HG02884 (cell line): ENCODE measurements at regions not wholly inside any gene's neighbourhood (a gene's known extent, or its start where the extent isn't known, plus 50 kb on each side); places are given as distances from the start of the nearest gene placed in this dataset.

Experiments
- ATAC-seq: cut with Tn5 transposase; IDR thresholded peaks from one replicate; pipeline ENCODE4 v1.9.1; 2021; ENCODE audit warnings: mild to moderate bottlenecking, moderate library complexity; ENCODE audit not compliant: unreplicated experiment

- ATAC-seq, result no peak
These were observed 310.4 kb downstream of the KCNC2 start for GRCh38 chr12:74899031-74899829.

DNA sequence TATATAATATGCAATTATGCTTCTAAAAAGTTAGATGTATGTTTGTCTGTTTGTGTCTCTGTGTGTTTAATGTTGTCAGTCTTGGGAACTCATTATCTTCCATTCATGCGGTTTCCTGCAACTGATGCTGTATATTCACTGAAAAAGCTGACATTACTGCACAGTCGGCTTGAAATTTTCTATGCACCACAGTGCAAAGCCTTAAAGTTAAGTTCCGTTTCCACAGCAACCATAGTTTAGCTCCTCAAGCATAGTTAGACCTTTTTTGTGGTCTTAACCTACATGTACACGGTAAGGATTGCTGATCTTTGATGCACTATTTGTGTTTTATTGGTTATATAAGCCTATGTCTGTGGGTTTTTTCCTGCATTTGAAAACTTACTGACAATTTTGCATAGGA, 309.4 kb downstream of the KCNC2 start:
- no peak for ATAC-seq

- no peak for ATAC-seq
These were observed 306.1 kb downstream of the KCNC2 start for GRCh38 chr12:74903522-74903921.

- no peak for ATAC-seq
These were observed 303.4 kb downstream of the KCNC2 start for GRCh38 chr12:74906224-74906623.

GRCh38 chr12:74910831-74911230, 298.8 kb downstream of the KCNC2 start:
- ATAC-seq, result no peak

GRCh38 chr12:74914378-74914777, 295.3 kb downstream of the KCNC2 start:
- no peak for ATAC-seq

DNA sequence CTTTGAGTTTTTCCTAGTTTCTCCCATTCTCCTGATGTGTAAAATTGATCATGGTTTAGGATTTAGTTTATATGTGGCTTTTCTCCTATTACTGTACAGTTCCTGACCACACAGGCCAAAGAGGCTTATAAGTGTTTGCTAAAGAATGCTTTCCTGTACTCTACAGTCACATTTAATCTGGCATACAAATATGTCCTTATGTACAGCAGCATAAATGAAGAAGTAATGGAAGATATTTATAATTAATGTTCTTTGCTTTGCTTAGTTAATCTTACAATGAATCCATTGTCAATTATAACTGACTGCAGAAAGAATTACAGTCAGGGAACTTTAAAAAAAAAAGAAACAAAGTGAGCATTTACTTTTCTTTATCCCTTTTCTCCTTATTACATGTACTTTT, 293.9 kb downstream of the KCNC2 start:
- ATAC-seq, result no peak

- ATAC-seq, result no peak
These were observed 291.9 kb downstream of the KCNC2 start for GRCh38 chr12:74917743-74918142.

DNA sequence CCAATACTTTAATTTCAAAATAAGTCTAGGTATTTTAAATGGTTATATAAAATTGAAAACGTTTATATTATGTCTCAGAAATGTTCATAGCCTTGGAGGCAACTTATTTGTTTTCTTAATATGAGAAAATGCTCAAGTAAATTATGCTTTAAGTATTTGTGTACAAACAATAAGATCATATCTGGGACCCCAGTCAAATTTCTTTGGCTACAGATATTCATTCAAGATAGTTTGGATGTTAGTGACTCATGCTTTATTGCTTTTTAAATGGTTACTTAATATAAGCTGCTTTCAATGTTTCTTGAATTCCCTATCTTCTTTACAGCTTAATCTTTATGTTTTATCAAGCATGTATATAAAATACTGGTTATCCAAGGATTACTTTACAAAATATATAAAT, 291.3 kb downstream of the KCNC2 start:
- ATAC-seq, result no peak

DNA sequence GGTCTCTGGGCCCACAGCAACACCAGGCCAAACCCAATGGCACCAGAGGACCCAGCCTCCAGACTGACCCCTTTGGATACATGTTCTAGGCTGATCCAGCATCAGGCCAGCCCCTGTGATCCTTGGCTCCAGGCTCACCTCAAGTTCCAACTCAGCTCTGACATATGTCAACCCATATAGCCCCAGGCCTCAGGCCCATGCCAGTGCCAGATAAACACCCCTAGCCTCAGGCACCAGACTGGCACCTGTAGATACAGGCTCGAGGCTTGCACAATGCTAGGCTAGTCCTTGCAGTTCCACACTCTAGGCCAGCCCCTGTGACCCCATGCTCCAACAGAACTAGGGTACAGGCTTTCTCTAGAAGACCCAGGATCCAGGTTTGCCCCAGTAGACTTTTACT, 287.5 kb downstream of the KCNC2 start:
- ATAC-seq, result no peak

GRCh38 chr12:74922642-74923041, 287.0 kb downstream of the KCNC2 start:
- no peak for ATAC-seq

GRCh38 chr12:74941670-74942069, 268.0 kb downstream of the KCNC2 start:
- no peak for ATAC-seq

GRCh38 chr12:74945771-74946198, 263.9 kb downstream of the KCNC2 start:
- ATAC-seq, result no peak

- no peak for ATAC-seq
These were observed 255.9 kb downstream of the KCNC2 start for GRCh38 chr12:74953697-74954096.

DNA sequence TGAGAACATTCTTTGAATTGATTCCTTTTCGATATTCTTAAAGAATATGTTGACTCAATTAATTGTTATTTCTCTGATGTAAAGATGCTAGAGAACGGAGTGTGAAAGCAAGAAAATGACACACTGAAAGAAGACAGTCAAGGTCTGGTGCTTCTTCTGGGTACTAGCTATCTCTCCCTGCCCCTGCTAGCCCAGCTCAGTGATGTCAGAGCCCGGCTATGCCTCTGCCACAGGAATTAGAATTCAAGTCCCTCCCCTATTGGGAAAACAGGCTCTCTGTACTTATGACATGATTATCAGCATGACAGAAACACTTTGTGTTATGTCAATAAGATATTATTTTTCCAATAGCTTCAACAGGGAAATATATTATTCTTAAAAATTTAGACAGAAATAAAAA, 252.4 kb downstream of the KCNC2 start:
- ATAC-seq, result no peak

DNA sequence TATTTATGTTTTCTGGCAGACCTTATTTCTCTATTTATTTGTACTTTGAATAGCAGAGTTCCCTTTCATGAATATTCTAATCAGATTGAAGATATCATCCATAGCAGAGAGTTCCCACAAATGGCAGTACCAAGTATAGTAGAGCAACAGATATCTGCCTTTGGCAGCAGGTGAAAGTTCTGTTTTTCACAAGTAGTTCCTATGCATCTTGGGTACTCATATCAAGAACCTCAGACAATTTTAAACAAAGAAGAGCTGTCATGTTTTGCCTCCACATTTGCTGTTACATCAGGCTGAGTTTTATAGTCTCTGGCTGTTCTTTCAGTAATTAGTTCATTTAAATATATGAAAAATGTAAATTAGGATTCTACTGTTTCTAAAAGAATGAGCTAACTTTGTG, 252.0 kb downstream of the KCNC2 start:
- no peak for ATAC-seq

DNA sequence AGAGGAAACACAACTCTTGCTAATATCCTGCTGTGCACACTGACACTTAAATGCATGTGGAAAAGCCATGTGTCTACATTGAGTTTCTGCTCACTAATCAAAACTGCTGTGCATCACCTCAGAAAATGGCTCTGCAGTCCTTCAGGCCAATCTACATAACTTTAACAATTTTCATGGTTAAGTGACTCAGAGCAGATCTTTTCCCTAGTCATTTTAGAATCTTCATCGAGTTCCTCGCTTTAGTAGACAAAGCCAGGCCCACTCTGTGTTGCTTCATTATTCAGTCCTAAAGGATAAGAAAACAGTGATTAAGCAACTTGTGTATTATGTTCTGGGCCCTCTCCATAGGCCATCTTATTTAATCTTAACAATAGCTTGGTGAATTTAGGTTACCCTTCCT, 250.0 kb downstream of the KCNC2 start:
- no peak for ATAC-seq

GRCh38 chr12:74963304-74963703, 246.3 kb downstream of the KCNC2 start:
- ATAC-seq, result no peak

GRCh38 chr12:74963867-74964331, 245.7 kb downstream of the KCNC2 start:
- ATAC-seq, result no peak

DNA sequence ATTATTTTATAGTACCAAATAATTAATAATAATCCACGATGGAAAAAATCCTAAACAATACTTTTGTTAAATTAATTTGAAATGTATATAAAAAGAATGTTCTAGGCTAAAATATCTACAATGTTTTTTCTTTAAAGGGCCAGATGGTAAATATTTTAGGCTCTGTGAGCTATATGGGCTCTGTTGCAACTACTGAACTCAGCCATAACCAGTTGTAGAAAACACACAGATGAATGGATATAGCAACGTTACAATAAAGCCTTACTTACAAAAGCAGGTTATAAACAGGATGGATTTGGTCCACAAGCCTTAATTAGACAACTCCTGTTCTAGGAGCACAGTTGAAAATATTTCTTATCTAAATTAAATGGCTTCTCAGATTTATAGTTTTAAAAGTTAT, 245.2 kb downstream of the KCNC2 start:
- ATAC-seq, result no peak

DNA sequence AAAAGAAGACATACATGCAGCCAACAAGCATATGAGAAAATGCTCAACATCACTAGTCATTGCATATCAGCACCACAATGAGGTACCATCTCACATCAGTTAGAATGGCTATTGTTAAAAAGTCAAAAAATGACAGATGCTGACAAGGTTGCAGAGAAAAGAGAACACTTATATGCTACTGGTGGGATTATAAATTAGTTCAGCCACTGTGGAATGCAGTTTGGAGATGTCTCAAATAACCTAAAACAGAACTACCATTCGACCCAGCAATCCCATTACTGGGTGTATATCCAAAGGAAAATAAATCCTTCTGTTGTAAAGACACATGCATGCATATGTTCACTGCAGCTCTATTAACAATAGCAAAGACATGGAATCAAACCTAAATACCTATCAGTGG, 238.4 kb downstream of the KCNC2 start:
- no peak for ATAC-seq

- ATAC-seq, result no peak
These were observed 231.7 kb downstream of the KCNC2 start for GRCh38 chr12:74977832-74978481.
